Keratinocyte (primary cell): ENCODE measurements at regions not wholly inside any gene's neighbourhood (a gene's known extent, or its start where the extent isn't known, plus 50 kb on each side); places are given as distances from the start of the nearest gene placed in this dataset.

Experiments used
- DNase-seq: peaks from one replicate; pipeline ENCODE4 v3.0.0-alpha.2; 2011; ENCODE audit warnings: low read depth, missing footprints, low spot score
- FAIRE-seq: peaks from 2 replicates; lab custom pipeline; 2011; peaks lifted over from hg19 to GRCh38; lab: Jason Lieb, UNC
- H2AFZ ChIP-seq: 2 replicates; pipeline ENCODE4 v1.6.0; 2012; ENCODE audit warnings: low read length, control low read depth, inconsistent platforms; ENCODE audit not compliant: control insufficient read depth
- H3K27ac ChIP-seq: 2 replicates; pipeline ENCODE4 v1.5.1; 2011; ENCODE audit warnings: low read length; ENCODE audit not compliant: control insufficient read depth, insufficient read depth
- H3K27me3 ChIP-seq: 3 replicates; pipeline ENCODE4 v1.6.0; 2011; ENCODE audit warnings: low read length; ENCODE audit not compliant: control insufficient read depth, insufficient read depth; ENCODE audit errors: extremely low read depth
- H3K36me3 ChIP-seq, 2 experiments: 2 replicates in 1 of 2; 3 replicates in 1 of 2; pipeline ENCODE4 v1.5.1; 2011; ENCODE audit warnings: low read length in 2 of 2, mild to moderate bottlenecking in 1 of 2; ENCODE audit not compliant: control insufficient read depth in 2 of 2, insufficient read depth in 2 of 2; ENCODE audit errors: extremely low read depth in 1 of 2
- H3K4me1 ChIP-seq: 3 replicates; pipeline ENCODE4 v1.5.1; 2011; ENCODE audit warnings: low read length; ENCODE audit not compliant: control insufficient read depth, insufficient read depth; ENCODE audit errors: extremely low read depth
- H3K4me2 ChIP-seq: 3 replicates; pipeline ENCODE4 v1.6.0; 2011; ENCODE audit warnings: low read depth, low read length; ENCODE audit not compliant: control insufficient read depth, insufficient read depth; ENCODE audit errors: extremely low read depth
- H3K4me3 ChIP-seq, 3 experiments: fragments of 200-600 bp in 1 of 3; sonication (generic) in 1 of 3; 2 replicates in 2 of 3; 3 replicates in 1 of 3; pipeline ENCODE4 v1.5.1; 2011 to 2016; ENCODE audit warnings: low read length in 3 of 3, mild to moderate bottlenecking in 3 of 3, control low read depth in 2 of 3, inconsistent platforms in 1 of 3, low read depth in 1 of 3, mixed read lengths in 1 of 3, mixed run types in 1 of 3, moderate library complexity in 1 of 3; ENCODE audit not compliant: control insufficient read depth in 2 of 3, insufficient read depth in 2 of 3; ENCODE audit errors: extremely low read depth in 1 of 3
- H3K79me2 ChIP-seq: 2 replicates; pipeline ENCODE4 v1.6.0; 2012; ENCODE audit warnings: low read length; ENCODE audit not compliant: control insufficient read depth, insufficient read depth
- H3K9ac ChIP-seq: 3 replicates; pipeline ENCODE4 v1.6.0; 2011; ENCODE audit warnings: low read length; ENCODE audit not compliant: control insufficient read depth, insufficient read depth; ENCODE audit errors: extremely low read depth
- H3K9me1 ChIP-seq: 3 replicates; pipeline ENCODE4 v1.6.0; 2011; ENCODE audit warnings: low read length; ENCODE audit not compliant: control insufficient read depth, insufficient read depth; ENCODE audit errors: extremely low read depth
- H3K9me3 ChIP-seq: 2 replicates; pipeline ENCODE4 v1.5.1; 2012; ENCODE audit warnings: low read depth, low read length; ENCODE audit not compliant: control insufficient read depth
- H4K20me1 ChIP-seq: 3 replicates; pipeline ENCODE4 v1.6.0; 2011; ENCODE audit warnings: low read length; ENCODE audit not compliant: control insufficient read depth, insufficient read depth; ENCODE audit errors: extremely low read depth
- CTCF ChIP-seq, 3 experiments: IDR thresholded peaks in 1 of 3; conservative IDR thresholded peaks in 1 of 3; optimal IDR thresholded peaks in 1 of 3; 2 replicates in 2 of 3; 3 replicates in 1 of 3; pipeline versions ENCODE3 to v1.5.1; 2011; ENCODE audit warnings: low read length in 3 of 3, mild to moderate bottlenecking in 3 of 3, moderate library complexity in 2 of 3, control low read depth in 1 of 3, inconsistent platforms in 1 of 3; ENCODE audit not compliant: insufficient read depth in 2 of 3; ENCODE audit errors: extremely low read depth in 1 of 3
- EZH2 ChIP-seq: IDR thresholded peaks from one replicate; pipeline ENCODE4 v1.6.1; 2012; ENCODE audit warnings: inconsistent platforms, mild to moderate bottlenecking, low read length, moderate library complexity
- dilution Hi-C: fragments of 300-500 bp; cut with MboI; formaldehyde crosslinking; loops from one replicate; pipeline ENCODE4 v1.7.0; 2020; ENCODE audit warnings: low sequenced_read_pairs; ENCODE audit not compliant: extremely low pct_ligation_motif_present

GRCh38 chr11:82303671-82304070 is 430.0 kb downstream of the FAM181B start:
- Histone ChIP-seq H3K4me3 (no peak overlapping the region), H3K27ac (no peak overlapping the region), H3K27me3 (no peaks in the 10 kb centered on the region), H3K9me1 (no peaks in the 10 kb centered on the region), H3K9me3 (no peaks in the 10 kb centered on the region), H3K4me1 (no peaks in the 10 kb centered on the region), H3K4me2 (no peak overlapping the region), H2AFZ (no peak overlapping the region), H3K79me2 (no peaks in the 10 kb centered on the region), H4K20me1 (no peaks in the 10 kb centered on the region), H3K9ac (no peak overlapping the region), H3K36me3 (no peaks in the 10 kb centered on the region)
- no peak for TF ChIP-seq CTCF (optimal IDR thresholded peaks at IDR 0.05 in 1 of 3, IDR thresholded peaks at IDR 0.05 in 1 of 3, conservative IDR thresholded peaks at IDR 0.05 in 1 of 3; ENCODE audit: extremely low read depth in 1 of 3, insufficient read depth in 2 of 3, low read length in 3 of 3)
- no peak for TF ChIP-seq EZH2
- no peak for DNase-seq
- dilution Hi-C loops = no loop called here
- FAIRE-seq = no peak

GRCh38 chr11:82288471-82288870 is 445.2 kb downstream of the FAM181B start:
- no peaks in the 10 kb centered on the region for H4K20me1 ChIP-seq
- H3K9me1 ChIP-seq = no peaks in the 10 kb centered on the region
- H3K27ac ChIP-seq = no peak overlapping the region
- no peak for DNase-seq
- H3K79me2 ChIP-seq = no peaks in the 10 kb centered on the region
- no peaks in the 10 kb centered on the region for H3K36me3 ChIP-seq
- no peak overlapping the region for H3K9ac ChIP-seq
- no peak overlapping the region for H3K4me2 ChIP-seq
- no peak for TF ChIP-seq CTCF (optimal IDR thresholded peaks at IDR 0.05 in 1 of 3, IDR thresholded peaks at IDR 0.05 in 1 of 3, conservative IDR thresholded peaks at IDR 0.05 in 1 of 3; ENCODE audit: extremely low read depth in 1 of 3, insufficient read depth in 2 of 3, low read length in 3 of 3)
- TF ChIP-seq EZH2 = no peak
- no peak overlapping the region for H2AFZ ChIP-seq
- H3K4me1 ChIP-seq = no peaks in the 10 kb centered on the region
- no peak overlapping the region for H3K4me3 ChIP-seq
- no peaks in the 10 kb centered on the region for H3K27me3 ChIP-seq
- H3K9me3 ChIP-seq = no peaks in the 10 kb centered on the region
- dilution Hi-C loops = no loop called here
- FAIRE-seq = no peak
